Stimulated activated CD8-positive, alpha-beta memory T cell treated with anti-CD3 and anti-CD28 coated beads, Interleukin-4, amount 100 ng/mL, for 1 hour (primary cell): ENCODE measurements at regions not wholly inside any gene's neighbourhood (a gene's known extent, or its start where the extent isn't known, plus 50 kb on each side); places are given as distances from the start of the nearest gene placed in this dataset.
"Not testable (repeated sequence)": the region's sequence is repeated elsewhere in the genome, so short reads cannot be mapped to it uniquely, and the experiment has no call there.

Experiments used
- DNase-seq, 2 donors: peaks; one replicate each; pipeline ENCODE4 v3.0.0-alpha.2; 2020; ENCODE audit warnings: low read depth in 2 of 2, low spot score in 1 of 2

DNA sequence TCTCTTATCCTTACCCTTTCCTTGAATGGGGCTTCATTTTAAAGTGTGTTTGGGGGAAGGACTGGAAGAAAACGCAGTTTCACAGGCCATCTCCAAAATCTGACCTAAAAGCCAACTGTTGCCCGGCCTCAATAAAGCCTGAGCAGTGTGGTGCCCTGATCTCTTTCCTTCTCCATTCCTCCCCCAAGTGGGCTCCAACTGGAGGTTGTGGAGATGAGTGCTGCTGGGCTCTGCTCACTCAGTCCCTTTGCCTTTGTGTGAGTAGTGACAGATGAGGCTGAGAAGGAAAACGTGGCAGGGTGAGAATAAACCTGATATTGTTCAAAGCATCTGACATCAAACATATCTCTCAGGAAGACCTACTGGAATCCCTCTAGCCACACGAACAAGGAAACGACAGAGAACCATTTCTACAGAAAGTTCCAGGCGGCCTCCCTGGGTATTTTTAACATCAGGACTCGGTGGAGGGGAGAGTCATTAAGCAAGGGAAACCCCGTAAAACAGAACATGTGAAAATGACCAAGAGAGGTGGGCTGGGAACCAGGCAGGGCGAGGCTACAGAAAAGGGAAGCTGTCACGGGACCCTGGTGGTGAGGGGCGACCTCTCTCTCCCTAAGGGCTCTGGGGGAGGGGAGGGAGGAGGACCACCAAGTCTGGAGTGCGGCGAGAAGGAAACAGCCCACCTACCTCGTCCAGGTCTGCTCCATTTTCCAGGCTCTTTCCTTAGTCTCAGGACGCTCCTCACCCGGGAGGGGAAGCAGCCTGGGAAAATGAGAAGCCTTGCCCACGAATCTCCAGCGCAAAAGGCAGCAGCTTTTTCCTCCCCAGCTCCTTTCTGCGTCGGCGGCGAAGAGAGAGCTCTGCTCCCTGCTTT lies 59.1 kb upstream of the NBPF26 start:
- DNase-seq = not testable (repeated sequence)

DNA sequence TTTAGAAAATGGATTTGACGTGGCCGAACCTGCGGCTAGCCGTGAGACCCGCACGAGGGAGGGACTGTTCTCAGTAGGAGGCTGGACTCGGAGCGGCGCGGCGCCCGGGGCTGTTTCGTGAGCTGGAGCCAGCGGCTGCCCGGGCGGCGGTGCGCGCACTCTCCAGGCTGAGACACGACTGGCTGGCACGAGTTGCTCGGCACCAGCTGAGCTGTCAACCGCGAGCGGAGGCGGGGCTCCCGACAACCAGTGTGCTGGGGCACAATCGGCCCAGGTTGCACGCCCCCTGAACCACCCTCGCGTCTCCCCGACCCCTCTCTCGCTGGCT lies 58.5 kb upstream of the NBPF26 start:
- DNase-seq = not testable (repeated sequence)

DNA sequence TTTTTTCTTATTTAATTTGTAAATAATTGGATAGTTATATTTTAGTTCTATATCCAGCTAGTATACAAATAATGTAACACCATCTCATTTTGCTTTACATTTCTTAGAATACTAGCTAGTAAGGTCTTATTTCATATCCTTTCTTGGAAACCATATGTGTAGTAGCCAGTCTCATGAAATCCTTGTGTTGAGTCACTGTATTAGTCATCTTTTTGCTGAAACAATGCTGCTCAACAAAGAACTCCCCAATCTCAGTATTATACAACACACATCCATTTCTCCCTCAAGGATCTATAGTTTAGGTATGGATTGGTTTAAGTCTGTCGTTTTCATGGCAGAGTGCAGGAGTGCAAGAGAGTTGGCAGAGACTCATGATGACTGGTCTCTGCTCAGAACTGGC lies 55.6 kb upstream of the NBPF26 start:
- DNase-seq = not testable (repeated sequence)
